ENCODE measurements at regions not wholly inside any gene's neighbourhood (a gene's known extent, or its start where the extent isn't known, plus 50 kb on each side); places are given as distances from the start of the nearest gene placed in this dataset.

DNA sequence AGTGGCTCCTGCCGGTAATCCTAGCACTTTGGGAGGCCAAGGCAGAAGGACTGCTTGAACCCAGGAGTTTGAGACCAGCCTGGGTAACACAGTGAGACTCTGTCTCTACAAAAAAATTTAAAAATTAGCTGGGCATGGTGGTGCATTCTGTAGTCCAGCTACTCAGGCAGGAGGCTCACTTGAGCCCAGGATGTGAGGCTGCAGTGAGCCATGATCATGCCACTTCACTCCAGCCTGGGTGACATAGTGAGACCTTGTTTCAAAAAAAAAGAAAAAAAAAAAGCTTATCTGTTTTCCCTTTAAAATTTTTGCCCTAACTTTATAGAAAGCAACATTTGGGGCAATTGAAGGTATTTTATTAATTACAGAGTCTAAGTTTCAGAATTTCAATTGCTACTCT is 486.0 kb downstream of the BCAT1 start:
- TF ChIP-seq EZH2phosphoT487 (conservative IDR thresholded peaks at IDR 0.05; ENCODE audit: low read length), result no peak
- TF ChIP-seq, protein P1, sequence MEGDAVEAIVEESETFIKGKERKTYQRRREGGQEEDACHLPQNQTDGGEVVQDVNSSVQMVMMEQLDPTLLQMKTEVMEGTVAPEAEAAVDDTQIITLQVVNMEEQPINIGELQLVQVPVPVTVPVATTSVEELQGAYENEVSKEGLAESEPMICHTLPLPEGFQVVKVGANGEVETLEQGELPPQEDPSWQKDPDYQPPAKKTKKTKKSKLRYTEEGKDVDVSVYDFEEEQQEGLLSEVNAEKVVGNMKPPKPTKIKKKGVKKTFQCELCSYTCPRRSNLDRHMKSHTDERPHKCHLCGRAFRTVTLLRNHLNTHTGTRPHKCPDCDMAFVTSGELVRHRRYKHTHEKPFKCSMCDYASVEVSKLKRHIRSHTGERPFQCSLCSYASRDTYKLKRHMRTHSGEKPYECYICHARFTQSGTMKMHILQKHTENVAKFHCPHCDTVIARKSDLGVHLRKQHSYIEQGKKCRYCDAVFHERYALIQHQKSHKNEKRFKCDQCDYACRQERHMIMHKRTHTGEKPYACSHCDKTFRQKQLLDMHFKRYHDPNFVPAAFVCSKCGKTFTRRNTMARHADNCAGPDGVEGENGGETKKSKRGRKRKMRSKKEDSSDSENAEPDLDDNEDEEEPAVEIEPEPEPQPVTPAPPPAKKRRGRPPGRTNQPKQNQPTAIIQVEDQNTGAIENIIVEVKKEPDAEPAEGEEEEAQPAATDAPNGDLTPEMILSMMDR (IDR thresholded peaks at IDR 0.05; ENCODE audit: insufficient read depth, low read length, poor library complexity, severe bottlenecking), result no peak
